ENCODE measurements at regions not wholly inside any gene's neighbourhood (a gene's known extent, or its start where the extent isn't known, plus 50 kb on each side); places are given as distances from the start of the nearest gene placed in this dataset.

GRCh38 chr2:119049968-119050704, 108.1 kb downstream of the MARCO start:
- Histone ChIP-seq H3K9ac (ENCODE audit: low read depth, low read length) (no peak overlapping the region), H3K27me3 (ENCODE audit: insufficient read depth, low read length) (no peaks in the 10 kb centered on the region), H3K4me1 (ENCODE audit: insufficient read depth, low read length) (no peaks in the 10 kb centered on the region), H3K4me3 (ENCODE audit: low read length) (no peak overlapping the region), H3K9me3 (ENCODE audit: insufficient read depth, low read depth, low read length) (no peaks in the 10 kb centered on the region), H3K27ac (ENCODE audit: low read depth, low read length) (no peak overlapping the region), H3K36me3 (ENCODE audit: insufficient read depth, low read length) (no peaks in the 10 kb centered on the region)
- WGBS, result 86% methylated on average over 12 of the region's 12 CpGs
